GM10248 (cell line): ENCODE measurements at regions not wholly inside any gene's neighbourhood (a gene's known extent, or its start where the extent isn't known, plus 50 kb on each side); places are given as distances from the start of the nearest gene placed in this dataset.

ENCODE experiments used
- CTCF ChIA-PET: fragments of 300-600 bp; sonication (Branson Sonifier 250); formaldehyde crosslinking; extraction: SDS; loops from one replicate; lab custom pipeline; 2021; ENCODE audit warnings: antibody characterized with exemption; lab: Yijun Ruan, JAX
- POLR2A ChIA-PET: fragments of 350-650 bp; sonication (Branson Sonifier 250); formaldehyde crosslinking; extraction: SDS; loops from one replicate; lab custom pipeline; 2020; ENCODE audit warnings: antibody characterized with exemption; lab: Yijun Ruan, JAX
- DNase-seq: peaks from one replicate; pipeline ENCODE4 v3.0.0; 2012; ENCODE audit errors: extremely low spot score
- TF ChIP-seq, protein P1 (sequence below): IDR thresholded peaks from 2 replicates; pipeline ENCODE4 v1.5.1; 2012; ENCODE audit warnings: mild to moderate bottlenecking, low read depth; ENCODE audit errors: extremely low read depth, missing control alignments, control extremely low read depth

DNA sequence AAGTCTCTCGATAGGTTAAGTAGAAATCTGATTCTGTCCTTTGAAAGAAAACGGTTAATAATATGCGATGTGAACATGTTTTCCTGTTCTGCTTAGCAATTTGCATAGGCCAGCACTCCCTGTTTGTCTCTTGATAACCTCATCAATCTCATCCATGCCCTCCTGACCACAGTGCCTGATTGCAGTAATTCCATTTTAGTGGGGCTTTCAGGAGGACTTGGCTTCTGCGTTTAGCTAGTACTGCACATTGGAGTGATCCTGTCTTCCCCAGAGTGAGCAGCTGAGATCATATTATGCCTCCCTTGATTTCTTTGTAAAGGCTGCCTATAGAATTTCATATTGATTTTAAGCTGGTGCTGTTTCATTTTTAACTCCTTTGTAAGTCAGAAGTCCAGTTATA lies 335.9 kb upstream of the ISL1 start:
- no peak for DNase-seq
- TF ChIP-seq, protein P1, sequence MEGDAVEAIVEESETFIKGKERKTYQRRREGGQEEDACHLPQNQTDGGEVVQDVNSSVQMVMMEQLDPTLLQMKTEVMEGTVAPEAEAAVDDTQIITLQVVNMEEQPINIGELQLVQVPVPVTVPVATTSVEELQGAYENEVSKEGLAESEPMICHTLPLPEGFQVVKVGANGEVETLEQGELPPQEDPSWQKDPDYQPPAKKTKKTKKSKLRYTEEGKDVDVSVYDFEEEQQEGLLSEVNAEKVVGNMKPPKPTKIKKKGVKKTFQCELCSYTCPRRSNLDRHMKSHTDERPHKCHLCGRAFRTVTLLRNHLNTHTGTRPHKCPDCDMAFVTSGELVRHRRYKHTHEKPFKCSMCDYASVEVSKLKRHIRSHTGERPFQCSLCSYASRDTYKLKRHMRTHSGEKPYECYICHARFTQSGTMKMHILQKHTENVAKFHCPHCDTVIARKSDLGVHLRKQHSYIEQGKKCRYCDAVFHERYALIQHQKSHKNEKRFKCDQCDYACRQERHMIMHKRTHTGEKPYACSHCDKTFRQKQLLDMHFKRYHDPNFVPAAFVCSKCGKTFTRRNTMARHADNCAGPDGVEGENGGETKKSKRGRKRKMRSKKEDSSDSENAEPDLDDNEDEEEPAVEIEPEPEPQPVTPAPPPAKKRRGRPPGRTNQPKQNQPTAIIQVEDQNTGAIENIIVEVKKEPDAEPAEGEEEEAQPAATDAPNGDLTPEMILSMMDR: no peak
- ChIA-PET CTCF (no interaction called here), POLR2A (no interaction called here)

DNA sequence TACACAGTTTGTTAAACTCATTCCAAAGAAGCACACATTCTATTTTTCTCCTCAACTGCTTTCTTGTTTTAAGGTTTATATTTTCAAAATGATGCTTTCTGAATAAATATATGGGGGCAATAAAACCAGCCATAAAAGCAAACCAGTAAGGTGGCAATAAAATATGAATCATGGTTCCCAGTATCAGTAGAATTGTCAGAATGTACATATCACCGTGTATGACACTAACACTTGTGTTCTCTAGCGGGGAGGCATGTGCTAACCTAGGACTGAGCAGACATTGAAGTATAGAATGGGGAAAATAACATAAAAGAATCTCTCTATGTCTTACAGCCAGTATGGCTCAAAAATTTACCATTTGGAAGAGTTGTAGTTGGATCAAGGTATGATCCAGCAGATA lies 329.9 kb upstream of the ISL1 start:
- DNase-seq: no peak
- TF ChIP-seq, protein P1: no peak
- ChIA-PET POLR2A (no interaction called here), CTCF (no interaction called here)

DNA sequence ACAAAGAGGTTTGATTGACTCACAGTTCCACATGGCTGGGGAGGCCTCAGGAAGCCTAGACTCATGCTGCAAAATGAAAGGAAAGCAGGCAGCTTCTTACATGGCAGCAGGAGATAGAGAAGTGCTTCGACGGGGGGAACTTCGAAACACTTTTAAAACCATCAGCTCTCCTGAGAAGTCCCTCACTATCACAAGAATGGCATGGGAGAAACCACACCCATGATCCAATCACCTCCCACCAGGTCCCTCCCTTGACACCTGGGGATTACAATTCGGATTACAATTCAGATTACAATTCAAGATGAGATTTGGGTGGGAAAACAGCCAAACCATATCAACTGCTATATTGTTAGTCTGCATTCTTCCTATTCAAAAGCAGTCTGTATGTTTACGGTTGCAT lies 322.3 kb upstream of the ISL1 start:
- POLR2A ChIA-PET: no interaction called here

DNA sequence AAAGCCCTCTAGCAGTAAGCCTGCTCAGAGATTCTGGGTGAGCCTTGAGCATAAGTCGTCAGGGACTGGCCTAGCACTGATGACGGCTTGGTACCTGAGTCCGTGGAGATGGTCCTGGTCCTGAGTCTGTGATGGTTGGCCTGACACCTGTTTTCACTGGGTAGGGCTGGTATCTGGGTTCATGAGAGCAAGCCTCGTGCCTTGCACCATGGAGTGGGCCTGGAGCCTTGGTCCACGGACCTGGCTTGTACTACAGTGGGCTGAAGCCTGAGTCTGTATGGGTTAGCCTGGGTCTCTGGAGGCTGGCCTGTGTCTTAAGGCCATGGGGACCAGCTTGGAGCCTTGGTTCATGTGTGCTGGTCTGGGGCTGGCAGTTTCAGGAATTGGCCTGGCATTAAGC lies 310.3 kb upstream of the ISL1 start:
- ChIA-PET CTCF (no interaction called here), POLR2A (no interaction called here)
- no peak for DNase-seq
- TF ChIP-seq, protein P1: no peak

More for the DNA sequence above, 322.3 kb upstream of the ISL1 start:
- no peak for DNase-seq
- CTCF ChIA-PET: no interaction called here
- TF ChIP-seq, protein P1: no peak

DNA sequence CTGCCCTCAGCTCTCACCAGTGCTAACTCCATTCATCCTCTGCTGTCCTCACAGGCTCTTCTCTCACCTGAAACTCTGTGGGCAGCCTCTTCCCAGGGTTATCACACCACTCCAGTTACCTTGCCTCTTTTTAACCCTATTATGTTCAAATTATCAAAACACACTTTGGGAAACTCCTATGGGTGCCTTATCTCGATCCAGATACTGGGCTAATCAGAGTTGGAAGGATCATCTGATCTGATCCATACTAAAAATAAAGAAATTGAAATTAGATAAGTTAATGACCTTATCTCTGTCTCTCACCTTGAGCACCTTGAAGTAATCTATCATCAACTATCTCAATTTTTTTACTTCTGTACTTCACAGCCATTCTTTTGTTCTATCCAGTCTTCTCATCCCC lies 300.5 kb upstream of the ISL1 start:
- no peak for DNase-seq
- TF ChIP-seq, protein P1: no peak
- CTCF ChIA-PET: no interaction called here
- POLR2A ChIA-PET: no interaction called here

DNA sequence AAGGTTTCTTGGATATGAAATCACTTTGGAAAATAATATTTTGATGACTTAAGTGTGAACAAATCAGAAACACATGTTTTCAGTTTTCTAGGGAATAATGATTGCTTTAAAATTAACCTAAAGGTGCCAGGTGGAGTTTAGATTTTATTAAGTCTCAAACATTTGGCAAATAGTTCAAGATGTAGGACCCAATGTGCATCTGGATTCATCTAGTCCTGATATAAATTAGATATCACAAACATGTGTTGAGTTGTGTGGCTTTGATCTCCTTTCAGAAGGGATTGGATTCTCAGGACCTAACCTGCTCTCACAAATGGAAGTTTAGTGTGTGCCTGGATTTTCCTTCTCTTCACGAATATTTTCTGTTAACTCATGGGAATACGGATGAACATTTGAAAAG lies 291.4 kb upstream of the ISL1 start:
- CTCF ChIA-PET: no interaction called here
- POLR2A ChIA-PET: no interaction called here
- TF ChIP-seq, protein P1: no peak
- no peak for DNase-seq

DNA sequence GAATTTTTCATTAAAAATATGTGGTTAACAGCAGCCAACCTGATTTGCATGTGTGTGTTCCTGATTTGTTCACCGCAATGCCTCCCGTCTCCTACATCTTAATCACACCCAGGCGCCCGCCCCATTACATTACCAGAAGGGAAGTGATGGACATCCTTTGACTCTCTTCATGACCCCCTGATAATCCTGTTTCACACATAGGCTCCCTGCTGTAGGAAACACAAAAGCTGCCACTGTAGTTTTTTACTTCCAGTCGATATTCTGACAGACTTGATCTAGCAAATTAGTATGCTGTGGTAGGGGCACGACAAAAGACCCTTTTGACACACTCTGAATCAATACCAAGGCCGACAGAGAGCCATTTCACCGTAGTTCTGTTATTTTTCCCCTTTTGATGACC lies 287.8 kb upstream of the ISL1 start:
- CTCF ChIA-PET: interaction anchor here (1.1 kb wide), 1 partner anchor 14 kb away, joined by 3 read pairs; no protein-coding TSS in a partner anchor
- POLR2A ChIA-PET: no interaction called here

More for the DNA sequence above, 287.8 kb upstream of the ISL1 start:
- DNase-seq: no peak
- TF ChIP-seq, protein P1: no peak
